Uterus (tissue), 3 donors: ENCODE measurements at regions not wholly inside any gene's neighbourhood (a gene's known extent, or its start where the extent isn't known, plus 50 kb on each side); places are given as distances from the start of the nearest gene placed in this dataset.

Source experiments
- DNase-seq, 2 donors: peaks; one replicate each; pipeline ENCODE4 v3.0.0-alpha.2; 2019 to 2020
- H3K27ac ChIP-seq, 2 donors: fragments of 200-600 bp; sonication (generic); 1 replicate in 1 of 2; 2 replicates in 1 of 2; pipeline ENCODE4 v1.5.1; 2016 to 2018
- H3K27me3 ChIP-seq, 2 donors: fragments of 200-600 bp; sonication (generic); one replicate each; pipeline ENCODE4 v1.5.1; 2018 to 2019; ENCODE audit warnings: control low read depth in 1 of 2
- H3K36me3 ChIP-seq, 2 donors: fragments of 200-600 bp; sonication (generic); one replicate each; pipeline ENCODE4 v1.5.1; 2019; ENCODE audit warnings: control low read depth in 1 of 2
- H3K4me1 ChIP-seq, 2 donors: fragments of 200-600 bp; sonication (generic); one replicate each; pipeline ENCODE4 v1.5.1; 2018 to 2019; ENCODE audit warnings: control low read depth in 1 of 2
- H3K4me3 ChIP-seq, 2 donors: fragments of 200-600 bp; sonication (generic); 1 replicate in 1 of 2; 2 replicates in 1 of 2; pipeline ENCODE4 v1.5.1; 2018 to 2019; ENCODE audit warnings: mild to moderate bottlenecking in 1 of 2
- H3K9me3 ChIP-seq, 2 donors: fragments of 200-600 bp; sonication (generic); one replicate each; pipeline ENCODE4 v1.5.1; 2019; ENCODE audit warnings: control low read depth in 1 of 2
- POLR2A ChIP-seq, 2 donors: fragments of 450-650 bp; IDR thresholded peaks; one replicate each; pipeline ENCODE4 v1.6.1; 2016; ENCODE audit warnings: antibody characterized with exemption in 2 of 2, mild to moderate bottlenecking in 1 of 2, moderate library complexity in 1 of 2
- intact Hi-C: fragments of 100-400 bp; cut with DNase I; formaldehyde crosslinking; loops from one replicate; pipeline ENCODE4 v1.15.1; 2023; ENCODE audit warnings: low total_unique reads
- TF ChIP-seq, protein P1 (sequence below), 4 experiments: fragments of 200-600 bp in 2 of 4; fragments of 450-650 bp in 2 of 4; sonication (generic) in 2 of 4; IDR thresholded peaks; one replicate each; pipeline ENCODE4 v1.5.1; 2016 to 2019; ENCODE audit warnings: antibody characterized with exemption in 4 of 4, mild to moderate bottlenecking in 2 of 4, moderate library complexity in 1 of 4
- donor health status: DM: yes; HTN: yes; CAD: no.

DNA sequence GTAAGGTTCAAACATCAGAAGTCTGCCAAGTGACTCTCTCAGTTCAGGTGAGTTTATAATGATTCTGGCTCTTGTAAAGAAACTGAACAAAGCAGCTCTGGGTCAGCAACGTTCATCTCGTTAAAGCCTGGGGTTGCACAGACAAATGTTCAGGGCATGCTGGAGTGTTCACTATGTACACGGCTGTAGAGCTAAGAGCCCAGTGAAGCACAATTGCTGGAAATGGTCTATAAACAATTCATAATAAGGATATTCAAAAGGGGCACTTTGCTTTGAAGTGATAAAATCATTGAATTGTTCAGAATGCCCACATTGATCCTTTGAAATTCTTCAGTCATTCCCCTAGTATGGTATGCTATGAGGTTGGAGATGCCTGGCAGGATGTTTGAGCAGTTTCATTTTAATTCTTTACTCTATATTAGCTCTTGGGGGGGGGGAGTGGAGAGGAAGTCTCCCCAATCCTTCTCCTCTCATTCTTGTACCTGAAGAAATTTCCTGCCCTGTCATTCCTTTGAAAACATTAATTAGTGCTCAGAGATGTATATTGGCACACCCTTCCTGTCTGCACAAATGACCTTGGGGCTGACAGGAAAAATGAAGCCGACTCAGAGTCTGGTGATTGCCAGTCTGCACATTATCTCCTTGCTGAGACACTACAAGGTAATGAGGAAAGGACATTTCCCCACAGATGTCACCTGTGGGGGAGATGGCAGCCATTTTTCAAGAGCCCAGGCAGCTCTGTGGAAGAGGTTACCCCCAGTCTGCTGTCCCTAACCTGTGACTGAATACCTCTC is 145.5 kb downstream of the DLEU7 start:
- TF ChIP-seq, protein P1, sequence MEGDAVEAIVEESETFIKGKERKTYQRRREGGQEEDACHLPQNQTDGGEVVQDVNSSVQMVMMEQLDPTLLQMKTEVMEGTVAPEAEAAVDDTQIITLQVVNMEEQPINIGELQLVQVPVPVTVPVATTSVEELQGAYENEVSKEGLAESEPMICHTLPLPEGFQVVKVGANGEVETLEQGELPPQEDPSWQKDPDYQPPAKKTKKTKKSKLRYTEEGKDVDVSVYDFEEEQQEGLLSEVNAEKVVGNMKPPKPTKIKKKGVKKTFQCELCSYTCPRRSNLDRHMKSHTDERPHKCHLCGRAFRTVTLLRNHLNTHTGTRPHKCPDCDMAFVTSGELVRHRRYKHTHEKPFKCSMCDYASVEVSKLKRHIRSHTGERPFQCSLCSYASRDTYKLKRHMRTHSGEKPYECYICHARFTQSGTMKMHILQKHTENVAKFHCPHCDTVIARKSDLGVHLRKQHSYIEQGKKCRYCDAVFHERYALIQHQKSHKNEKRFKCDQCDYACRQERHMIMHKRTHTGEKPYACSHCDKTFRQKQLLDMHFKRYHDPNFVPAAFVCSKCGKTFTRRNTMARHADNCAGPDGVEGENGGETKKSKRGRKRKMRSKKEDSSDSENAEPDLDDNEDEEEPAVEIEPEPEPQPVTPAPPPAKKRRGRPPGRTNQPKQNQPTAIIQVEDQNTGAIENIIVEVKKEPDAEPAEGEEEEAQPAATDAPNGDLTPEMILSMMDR (IDR thresholded peaks at IDR 0.05), result no peak
- no peak for TF ChIP-seq POLR2A (IDR thresholded peaks at IDR 0.05)
- intact Hi-C loops, result no loop called here
- no peak overlapping the region for H3K4me3 ChIP-seq
- no peaks in the 10 kb centered on the region for H3K36me3 ChIP-seq
- no peaks in the 10 kb centered on the region for H3K27me3 ChIP-seq
- H3K27ac ChIP-seq, result no peak overlapping the region
- no peaks in the 10 kb centered on the region for H3K4me1 ChIP-seq
- no peak for DNase-seq
- H3K9me3 ChIP-seq, result no peaks in the 10 kb centered on the region

DNA sequence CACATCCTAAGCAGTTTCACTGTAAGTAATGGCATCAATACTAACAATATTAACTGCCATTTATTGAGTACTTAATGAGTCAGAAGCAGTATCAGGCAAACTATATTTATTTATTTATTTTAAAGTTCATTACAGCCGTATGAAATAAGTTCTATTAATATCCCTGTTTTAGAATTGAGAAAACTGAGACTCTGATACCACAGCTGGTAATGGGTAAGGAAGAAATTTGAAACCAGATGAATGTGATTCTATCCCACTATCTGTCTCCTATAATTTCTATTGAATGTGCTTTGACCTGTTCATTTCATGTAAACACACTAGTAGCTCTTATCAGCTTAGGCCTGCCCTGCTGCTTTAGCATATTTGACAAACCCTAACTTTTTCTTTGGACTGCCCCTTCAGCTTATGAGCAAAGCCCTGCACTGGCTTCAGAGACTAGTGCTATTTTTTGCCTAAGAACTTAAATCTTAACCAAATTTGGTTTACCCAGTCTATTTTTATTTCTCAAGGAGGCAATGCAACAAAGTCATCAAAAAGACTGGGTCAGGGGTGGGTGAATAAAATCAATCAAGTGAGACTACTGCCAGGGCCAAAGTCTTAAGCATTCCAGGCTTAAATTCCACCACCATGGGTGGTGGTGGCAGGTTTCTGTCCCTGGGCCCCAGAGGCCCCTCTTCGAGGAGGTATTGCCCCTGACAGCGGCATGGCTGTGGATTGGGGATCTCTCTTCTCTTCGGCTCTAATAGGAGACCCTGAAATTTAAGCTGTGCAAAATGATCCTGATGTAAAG is 143.4 kb downstream of the DLEU7 start:
- H3K4me1 ChIP-seq, result no peaks in the 10 kb centered on the region
- no peaks in the 10 kb centered on the region for H3K9me3 ChIP-seq
- H3K27me3 ChIP-seq, result no peaks in the 10 kb centered on the region
- TF ChIP-seq POLR2A (IDR thresholded peaks at IDR 0.05), result no peak
- TF ChIP-seq, protein P1 (IDR thresholded peaks at IDR 0.05), result no peak
- H3K36me3 ChIP-seq, result no peaks in the 10 kb centered on the region
- intact Hi-C loops, result no loop called here
- DNase-seq, result no peak
- no peak overlapping the region for H3K27ac ChIP-seq
- H3K4me3 ChIP-seq, result no peak overlapping the region

DNA sequence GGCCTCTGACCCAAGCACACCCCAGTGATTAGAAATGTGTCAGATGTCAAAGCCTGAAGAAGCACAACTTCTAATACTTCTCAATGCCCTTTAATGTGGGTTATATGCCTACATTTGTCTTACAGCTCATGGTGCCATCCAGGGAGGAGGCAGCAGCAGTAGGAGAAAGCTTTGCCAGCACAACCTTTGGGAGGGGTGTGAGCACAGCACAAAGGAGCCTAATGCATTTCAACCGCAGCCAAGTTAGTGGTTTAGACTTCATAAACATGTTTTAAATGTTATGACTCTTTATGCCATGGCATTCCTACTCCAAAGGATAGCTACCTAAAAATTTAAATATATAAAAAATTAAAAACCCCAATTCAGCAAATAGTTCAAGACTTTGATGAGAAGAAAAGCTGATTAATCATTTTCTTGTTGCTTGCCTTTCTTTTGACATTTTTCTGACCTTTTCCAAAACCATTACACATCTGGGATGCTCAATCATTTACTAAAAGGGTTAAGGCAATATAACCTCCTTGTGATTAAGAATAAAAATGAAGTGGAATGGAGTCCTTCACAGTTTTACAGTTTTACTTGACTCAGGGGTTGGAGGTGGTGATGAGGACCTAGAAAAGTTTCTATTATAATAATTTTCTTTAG is 142.7 kb downstream of the DLEU7 start:
- no peak for DNase-seq
- no peaks in the 10 kb centered on the region for H3K4me1 ChIP-seq
- no peak overlapping the region for H3K27ac ChIP-seq
- no peaks in the 10 kb centered on the region for H3K27me3 ChIP-seq
- H3K36me3 ChIP-seq, result no peaks in the 10 kb centered on the region
- TF ChIP-seq, protein P1 (IDR thresholded peaks at IDR 0.05), result no peak
- no peak for TF ChIP-seq POLR2A (IDR thresholded peaks at IDR 0.05)
- no peaks in the 10 kb centered on the region for H3K9me3 ChIP-seq
- intact Hi-C loops, result no loop called here
- no peak overlapping the region for H3K4me3 ChIP-seq

DNA sequence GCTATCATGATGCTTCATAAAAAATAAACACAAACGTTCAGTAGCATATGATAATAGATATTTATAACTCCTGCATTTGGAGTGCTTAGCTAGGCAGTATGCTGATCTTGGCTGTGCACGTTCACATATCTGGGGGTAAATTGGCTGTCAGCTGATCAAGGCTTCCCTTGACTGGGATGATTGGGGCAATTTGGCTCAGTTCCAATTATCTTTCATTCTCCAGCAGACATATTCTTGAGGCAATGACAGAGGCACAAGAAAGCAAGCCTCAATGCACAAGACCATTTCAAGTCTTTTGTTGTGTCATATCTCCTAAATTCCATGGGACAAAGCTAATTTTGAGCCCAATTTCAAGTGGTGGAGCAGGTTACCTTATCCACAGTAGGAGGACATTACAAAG is 142.0 kb downstream of the DLEU7 start:
- H3K27ac ChIP-seq, result no peak overlapping the region
- H3K9me3 ChIP-seq, result no peaks in the 10 kb centered on the region
- DNase-seq, result no peak
- H3K4me3 ChIP-seq, result no peak overlapping the region
- H3K36me3 ChIP-seq, result no peaks in the 10 kb centered on the region
- intact Hi-C loops, result no loop called here
- TF ChIP-seq POLR2A (IDR thresholded peaks at IDR 0.05), result no peak
- TF ChIP-seq, protein P1 (IDR thresholded peaks at IDR 0.05), result no peak
- H3K27me3 ChIP-seq, result no peaks in the 10 kb centered on the region
- H3K4me1 ChIP-seq, result no peaks in the 10 kb centered on the region

DNA sequence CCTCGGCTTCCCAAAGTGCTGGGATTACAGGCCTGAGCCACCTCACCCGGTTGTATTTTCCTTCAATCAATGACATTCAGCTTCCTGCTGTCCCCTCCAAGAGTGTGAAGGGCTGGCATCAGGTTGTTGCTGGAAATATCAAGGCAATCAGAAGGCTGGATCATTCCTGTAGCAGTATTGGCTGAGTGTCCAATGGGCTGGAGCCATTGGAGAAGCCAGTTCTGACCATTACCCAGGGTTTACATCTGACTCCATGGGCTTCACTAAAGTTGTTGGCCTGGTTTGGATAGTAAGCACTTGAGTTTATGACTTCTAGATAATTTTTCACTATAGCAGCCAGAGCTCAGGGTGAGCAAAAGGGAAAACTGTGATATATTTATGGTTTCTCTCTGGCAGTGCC is 137.0 kb downstream of the DLEU7 start:
- Histone ChIP-seq H3K4me3 (no peak overlapping the region), H3K27me3 (no peaks in the 10 kb centered on the region), H3K4me1 (no peaks in the 10 kb centered on the region), H3K36me3 (no peaks in the 10 kb centered on the region), H3K9me3 (no peaks in the 10 kb centered on the region), H3K27ac (no peak overlapping the region)
- DNase-seq, result no peak
- TF ChIP-seq, protein P1 (IDR thresholded peaks at IDR 0.05), result no peak
- no peak for TF ChIP-seq POLR2A (IDR thresholded peaks at IDR 0.05)
- intact Hi-C loops, result no loop called here
